CD14-positive monocyte (primary cell): ENCODE measurements at regions not wholly inside any gene's neighbourhood (a gene's known extent, or its start where the extent isn't known, plus 50 kb on each side); places are given as distances from the start of the nearest gene placed in this dataset.

Experiments
- DNase-seq, 3 donors: peaks; one replicate each; pipeline ENCODE4 v3.0.0-alpha.2; 2011 to 2022
- H2AFZ ChIP-seq: 2 replicates; pipeline ENCODE4 v1.6.0; 2012; ENCODE audit warnings: mild to moderate bottlenecking, low read depth, low read length, inconsistent platforms; ENCODE audit not compliant: insufficient read depth, poor library complexity, severe bottlenecking
- H3K27ac ChIP-seq, 2 donors: 1 replicate in 1 of 2; 2 replicates in 1 of 2; pipeline ENCODE4 v1.5.1; 2012 to 2013; ENCODE audit warnings: low read length in 2 of 2, control low read depth in 1 of 2, inconsistent platforms in 1 of 2, low read depth in 1 of 2, mild to moderate bottlenecking in 1 of 2
- H3K27me3 ChIP-seq, 2 donors: one replicate each; pipeline versions ENCODE4 v1.6.0 to v1.6.1; 2011 to 2013; ENCODE audit warnings: low read length in 2 of 2; ENCODE audit not compliant: control insufficient read depth in 2 of 2, insufficient read depth in 2 of 2
- H3K36me3 ChIP-seq, 2 donors: replicated peaks in 1 of 2; 1 replicate in 1 of 2; 2 replicates in 1 of 2; pipeline versions ENCODE4 v1.5.1 to v1.6.1; 2012 to 2013; ENCODE audit warnings: low read length in 2 of 2, control low read depth in 1 of 2, inconsistent platforms in 1 of 2, mild to moderate bottlenecking in 1 of 2; ENCODE audit not compliant: insufficient read depth in 2 of 2, control insufficient read depth in 1 of 2
- H3K4me1 ChIP-seq, 2 donors: 1 replicate in 1 of 2; 2 replicates in 1 of 2; pipeline versions ENCODE4 v1.5.1 to v1.6.1; 2012 to 2013; ENCODE audit warnings: low read length in 2 of 2, control low read depth in 1 of 2, inconsistent platforms in 1 of 2, mild to moderate bottlenecking in 1 of 2, moderate library complexity in 1 of 2; ENCODE audit not compliant: insufficient read depth in 2 of 2, control insufficient read depth in 1 of 2
- H3K4me2 ChIP-seq: replicated peaks from 2 replicates; pipeline ENCODE3; 2012; ENCODE audit warnings: low read length, moderate library complexity, mild to moderate bottlenecking; ENCODE audit not compliant: poor library complexity, severe bottlenecking; ENCODE audit errors: extremely low read depth
- H3K4me3 ChIP-seq, 3 experiments: fragments of 200-600 bp in 1 of 3; sonication (generic) in 1 of 3; replicated peaks in 1 of 3; 1 replicate in 2 of 3; 2 replicates in 1 of 3; pipeline ENCODE4 v1.5.1; 2011 to 2013; ENCODE audit warnings: low read length in 3 of 3, mild to moderate bottlenecking in 3 of 3, control low read depth in 2 of 3, low read depth in 2 of 3, inconsistent platforms in 1 of 3, moderate library complexity in 1 of 3
- H3K79me2 ChIP-seq: 2 replicates; pipeline ENCODE4 v1.6.0; 2012; ENCODE audit warnings: mild to moderate bottlenecking, control low read depth, inconsistent platforms, low read length, moderate library complexity; ENCODE audit not compliant: insufficient read depth
- H3K9ac ChIP-seq: 2 replicates; pipeline ENCODE4 v1.6.0; 2017; ENCODE audit warnings: low read length, mild to moderate bottlenecking; ENCODE audit not compliant: insufficient read depth, poor library complexity, severe bottlenecking
- H3K9me3 ChIP-seq, 2 donors: replicated peaks in 1 of 2; 1 replicate in 1 of 2; 2 replicates in 1 of 2; pipeline versions ENCODE4 v1.5.1 to v1.6.1; 2012 to 2013; ENCODE audit warnings: low read length in 2 of 2, control low read depth in 1 of 2; ENCODE audit not compliant: control insufficient read depth in 1 of 2, insufficient read depth in 1 of 2
- H4K20me1 ChIP-seq: 2 replicates; pipeline ENCODE4 v1.6.0; 2012; ENCODE audit warnings: mild to moderate bottlenecking, low read length, control low read depth, moderate library complexity; ENCODE audit not compliant: insufficient read depth
- H3K27ac Mint-ChIP-seq, 7 donors: one replicate each; pipeline ENCODE4 v1.8.0; 2020; ENCODE audit warnings: mild to moderate bottlenecking in 7 of 7, mixed read lengths in 7 of 7, moderate library complexity in 6 of 7, inconsistent platforms in 2 of 7
- H3K27me3 Mint-ChIP-seq, 3 donors: one replicate each; pipeline ENCODE4 v1.8.0; 2021 to 2022; ENCODE audit warnings: low read depth in 3 of 3, mild to moderate bottlenecking in 3 of 3, mixed read lengths in 3 of 3, moderate library complexity in 3 of 3, inconsistent platforms in 1 of 3
- H3K36me3 Mint-ChIP-seq, 2 donors: one replicate each; pipeline ENCODE4 v1.8.0; 2020; ENCODE audit warnings: mixed read lengths in 2 of 2, inconsistent platforms in 1 of 2, mild to moderate bottlenecking in 1 of 2
- H3K4me1 Mint-ChIP-seq: one replicate; pipeline ENCODE4 v1.8.0; 2020; ENCODE audit warnings: mild to moderate bottlenecking, mixed read lengths
- H3K4me3 Mint-ChIP-seq, 2 donors: one replicate each; pipeline ENCODE4 v1.8.0; 2020; ENCODE audit warnings: mild to moderate bottlenecking in 2 of 2, mixed read lengths in 2 of 2, moderate library complexity in 1 of 2
- H3K9me3 Mint-ChIP-seq, 7 donors: one replicate each; pipeline ENCODE4 v1.8.0; 2020 to 2022; ENCODE audit warnings: mixed read lengths in 7 of 7, mild to moderate bottlenecking in 6 of 7, moderate library complexity in 6 of 7, inconsistent platforms in 2 of 7
- CTCF ChIP-seq: fragments of 200-600 bp; IDR thresholded peaks from one replicate; pipeline ENCODE4 v1.8.0; 2022; ENCODE audit warnings: antibody characterized with exemption, mild to moderate bottlenecking
- WGBS: methylation state at CpG from one replicate; pipeline ENCODE4 v1.1.5; 2013; ENCODE audit warnings: missing lambda C conversion rate; ENCODE audit not compliant: insufficient coverage; 5-methylcytosine and 5-hydroxymethylcytosine counted together
- intact Hi-C, 2 donors: fragments of 100-400 bp; cut with micrococcal nuclease; formaldehyde crosslinking; loops; one replicate each; pipeline versions ENCODE4 v1.15.0 to v1.15.1; 2023

- peaks cover 0 to 2% (median 0%) of the 10 kb centered on the region in 3 donors for H3K27me3 Mint-ChIP-seq
- Histone ChIP-seq H3K27me3 (no peaks in the 10 kb centered on the region), H3K36me3 (no peaks in the 10 kb centered on the region), H3K9ac (no peak overlapping the region), H2AFZ (no peak overlapping the region), H3K4me1 (no peaks in the 10 kb centered on the region), H3K27ac (no peak overlapping the region), H4K20me1 (no peaks in the 10 kb centered on the region), H3K79me2 (no peaks in the 10 kb centered on the region), H3K4me2 (no peak overlapping the region), H3K9me3 (no peaks in the 10 kb centered on the region), H3K4me3 (no peak overlapping the region)
- no peak for DNase-seq
- TF ChIP-seq CTCF = no peak
- H3K27ac Mint-ChIP-seq = no peak overlapping the region
- no peaks in the 10 kb centered on the region for H3K4me1 Mint-ChIP-seq
- no CpG with 5 or more reads among the region's 2 CpGs for WGBS
- peaks cover 2 to 11% (median 6%) of the 10 kb centered on the region in 7 donors for H3K9me3 Mint-ChIP-seq
- intact Hi-C loops = no loop called here
- H3K36me3 Mint-ChIP-seq = no peaks in the 10 kb centered on the region
- no peak overlapping the region for H3K4me3 Mint-ChIP-seq
These were observed 248.7 kb downstream of the NEBL start for GRCh38 chr10:20648263-20648874.

- no peak for TF ChIP-seq CTCF
- Histone ChIP-seq H3K4me3 (no peak overlapping the region), H3K27me3 (no peaks in the 10 kb centered on the region), H3K36me3 (no peaks in the 10 kb centered on the region), H3K27ac (no peak overlapping the region), H3K9me3 (no peaks in the 10 kb centered on the region), H4K20me1 (no peaks in the 10 kb centered on the region), H3K4me1 (no peaks in the 10 kb centered on the region), H3K9ac (no peak overlapping the region), H2AFZ (no peak overlapping the region), H3K79me2 (no peaks in the 10 kb centered on the region), H3K4me2 (no peak overlapping the region)
- no peak overlapping the region for H3K4me3 Mint-ChIP-seq
- intact Hi-C loops = no loop called here
- no peak for DNase-seq
- peaks cover 2 to 15% (median 5%) of the 10 kb centered on the region in 7 donors for H3K9me3 Mint-ChIP-seq
- no peaks in the 10 kb centered on the region for H3K36me3 Mint-ChIP-seq
- H3K4me1 Mint-ChIP-seq = no peaks in the 10 kb centered on the region
- H3K27ac Mint-ChIP-seq = no peak overlapping the region
- H3K27me3 Mint-ChIP-seq = peaks cover 0 to 2% (median 0%) of the 10 kb centered on the region in 3 donors
These were observed 249.4 kb downstream of the NEBL start for GRCh38 chr10:20647756-20648155.
